ENCODE measurements at regions not wholly inside any gene's neighbourhood (a gene's known extent, or its start where the extent isn't known, plus 50 kb on each side); places are given as distances from the start of the nearest gene placed in this dataset.

- no peak for DNase-seq
Measured at GRCh38 chr1:117809764-117810163, 119.7 kb downstream of the GDAP2 start.

- no peak for DNase-seq
Measured at GRCh38 chr1:117810553-117810952, 118.9 kb downstream of the GDAP2 start.

DNA sequence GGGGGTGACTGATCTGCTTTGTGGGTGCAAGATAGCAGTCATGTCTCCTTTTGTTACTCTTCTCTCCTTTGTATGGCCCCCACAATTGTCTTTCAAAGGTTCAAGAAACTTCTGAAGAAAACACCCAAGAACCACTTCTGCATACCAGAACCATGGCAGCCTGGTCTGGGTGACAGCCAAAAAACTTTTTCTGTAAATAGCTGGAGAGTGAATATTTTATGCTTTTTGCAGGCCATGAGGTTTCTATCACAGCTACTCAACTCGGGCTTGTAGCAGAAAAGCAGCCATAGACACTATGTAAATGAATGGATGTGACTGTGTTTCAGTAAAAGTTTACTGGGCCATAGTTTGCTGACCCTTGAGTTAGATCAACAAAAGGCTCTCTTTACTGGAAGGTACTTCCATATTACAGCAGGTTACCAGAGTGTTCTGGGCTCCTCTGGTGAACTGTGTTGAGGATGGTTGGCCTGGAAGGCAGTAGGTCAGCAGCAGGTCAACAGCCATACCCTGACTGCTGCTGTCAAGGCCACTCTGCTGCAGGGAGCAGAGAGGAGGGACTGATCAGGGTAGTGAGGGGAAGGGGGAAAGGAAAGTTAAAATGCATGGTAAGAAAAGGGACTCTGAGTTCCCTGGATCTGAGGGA is 116.4 kb downstream of the GDAP2 start:
- no peak for DNase-seq

All from inflammatory macrophage (primary cell).